Stimulated activated CD4-positive, alpha-beta T cell treated with anti-CD3 and anti-CD28 coated beads, Interleukin-4, amount 100 ng/mL, for 24 hours (primary cell): ENCODE measurements at regions not wholly inside any gene's neighbourhood (a gene's known extent, or its start where the extent isn't known, plus 50 kb on each side); places are given as distances from the start of the nearest gene placed in this dataset.

Experiments
- DNase-seq: peaks from one replicate; pipeline ENCODE4 v3.0.0-alpha.2; 2020

DNA sequence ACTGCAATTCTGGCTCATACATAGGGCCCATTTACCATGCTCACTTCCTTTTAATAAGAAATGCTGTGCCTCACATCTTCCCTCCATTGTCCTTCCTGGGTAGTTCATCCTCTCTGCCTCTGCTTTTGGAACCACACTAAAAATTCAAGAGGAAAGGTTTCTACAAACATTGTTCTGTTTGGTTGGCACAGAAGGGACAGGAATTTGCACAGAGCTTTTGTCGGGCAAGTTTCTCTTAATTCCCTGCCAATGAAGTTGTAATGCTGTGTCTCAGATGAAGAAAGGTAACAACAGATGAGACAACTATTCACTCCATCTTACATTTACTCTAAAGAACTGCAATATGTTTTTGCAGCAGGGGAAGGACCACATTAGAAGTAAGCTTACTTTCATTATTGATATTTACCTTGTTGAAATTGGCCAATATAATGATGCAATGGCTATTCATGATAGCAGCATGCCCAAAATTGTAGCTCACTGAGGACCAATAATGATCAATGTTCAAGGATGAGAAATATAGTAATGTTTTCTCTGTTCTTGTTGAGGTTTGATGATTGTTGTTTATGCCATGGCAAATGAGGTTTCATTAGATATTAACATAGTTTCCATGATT, 82.5 kb upstream of the HMHB1 start:
- DNase-seq, result no peak

DNA sequence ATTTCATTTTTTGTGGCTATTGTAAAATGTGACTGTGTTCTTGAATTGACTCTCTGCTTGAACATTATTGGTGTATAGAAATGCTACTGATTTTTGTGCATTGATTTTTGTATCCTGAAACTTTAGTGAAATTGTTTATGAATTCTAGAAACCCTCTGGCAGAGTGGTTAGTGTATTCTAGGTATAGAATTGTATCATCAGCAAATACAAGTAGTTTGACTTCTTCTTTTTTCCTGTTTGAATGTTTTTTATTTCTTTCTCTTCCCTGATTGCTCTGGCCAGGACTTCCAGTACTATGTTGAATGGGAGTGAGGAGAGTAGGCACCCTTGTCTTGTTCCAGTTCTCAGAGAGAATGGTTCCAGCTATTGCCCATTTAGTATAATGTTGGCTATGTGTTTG, 88.8 kb upstream of the HMHB1 start:
- DNase-seq, result no peak

DNA sequence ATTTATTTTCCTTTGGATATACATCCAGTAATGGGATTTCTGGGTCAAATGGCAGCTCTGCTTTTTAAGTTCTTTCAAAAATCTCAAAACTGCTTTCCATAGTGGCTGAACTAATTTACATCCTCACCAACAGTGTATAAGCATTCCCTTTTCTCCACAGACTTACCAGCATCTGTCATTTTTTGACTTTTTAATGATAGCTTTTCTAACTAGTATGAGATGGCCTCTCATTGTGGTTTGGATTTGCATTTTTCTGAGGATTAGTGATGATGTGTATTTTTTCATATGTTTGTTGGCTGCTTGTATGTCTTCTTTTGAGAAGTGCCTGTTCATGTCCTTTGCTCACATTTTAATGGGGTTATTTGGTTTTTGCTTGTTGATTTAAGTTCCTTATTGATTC, 90.0 kb upstream of the HMHB1 start:
- no peak for DNase-seq

DNA sequence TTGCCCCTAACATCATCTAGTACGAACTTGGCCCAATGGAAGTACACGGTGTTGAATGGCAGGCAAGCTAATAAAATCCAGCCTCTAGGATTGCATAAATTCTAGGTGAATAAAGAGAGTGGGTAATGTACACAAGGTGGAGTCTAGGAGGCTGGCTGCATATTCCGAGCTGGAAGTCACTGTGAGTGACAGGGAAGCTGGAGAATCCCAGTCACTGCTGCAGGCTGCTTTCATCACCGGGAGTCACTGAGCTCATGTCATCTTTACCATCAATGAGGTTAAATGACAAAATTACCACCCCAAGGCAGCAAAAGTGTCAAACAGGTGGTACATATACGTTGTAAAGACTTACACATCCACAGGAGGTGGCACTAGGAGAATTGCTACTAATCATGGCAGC, 91.3 kb upstream of the HMHB1 start:
- DNase-seq, result no peak

DNA sequence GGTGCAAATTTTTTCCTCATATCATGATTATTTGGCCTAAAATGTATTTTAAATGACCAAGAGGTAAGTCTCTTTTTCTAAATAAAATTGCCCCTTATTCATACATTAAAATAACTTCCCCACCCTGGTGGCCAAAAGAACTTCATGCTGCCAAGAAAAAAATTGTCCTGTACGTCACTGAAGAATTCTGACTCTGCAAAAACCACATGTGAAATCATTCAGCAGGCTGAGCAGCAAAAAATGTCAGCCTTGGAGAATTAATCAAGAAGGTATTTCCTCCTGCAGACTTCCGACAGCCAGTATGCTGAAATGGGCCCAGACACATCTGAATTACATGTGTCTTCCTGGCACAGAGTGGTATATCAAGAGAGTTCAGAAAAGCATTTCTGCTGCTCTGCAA, 94.6 kb upstream of the HMHB1 start:
- DNase-seq, result no peak

DNA sequence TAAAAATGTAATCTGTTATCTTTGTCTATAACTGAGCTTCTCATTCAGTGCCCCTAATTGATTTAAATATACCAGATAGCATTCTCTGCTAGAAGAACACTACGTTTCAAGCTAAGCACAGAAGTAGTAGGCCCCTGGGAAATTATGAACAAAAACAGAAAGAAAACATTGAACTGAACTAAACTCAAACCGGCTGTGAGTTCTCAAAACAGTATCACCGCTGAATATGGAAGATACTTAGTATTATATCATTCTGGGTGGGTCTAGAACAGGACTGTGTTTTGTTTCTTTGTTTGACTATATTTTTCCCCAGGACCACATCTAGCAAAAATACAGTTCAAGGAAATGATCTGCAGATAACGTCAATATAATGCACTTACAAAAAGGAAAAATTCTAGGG, 95.1 kb upstream of the HMHB1 start:
- no peak for DNase-seq

DNA sequence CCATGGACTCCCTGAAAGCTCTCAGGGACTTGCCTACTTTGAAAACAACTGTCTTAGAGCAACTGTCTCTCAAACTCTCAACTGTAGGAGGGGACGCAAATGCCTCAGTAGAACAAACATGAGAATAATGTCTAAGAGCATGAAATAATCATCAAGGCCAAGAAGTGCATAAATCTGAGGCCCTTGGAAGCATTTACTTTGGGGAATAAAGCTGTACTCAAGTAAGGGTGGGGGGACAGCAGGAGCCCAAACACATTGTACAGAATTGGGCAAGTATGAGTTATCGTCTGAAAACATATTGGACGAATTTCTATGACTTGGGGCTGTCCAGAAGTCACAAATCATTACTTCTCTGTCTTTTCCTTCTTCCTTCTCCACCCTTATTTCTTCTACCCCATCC, 96.3 kb upstream of the HMHB1 start:
- DNase-seq, result no peak

DNA sequence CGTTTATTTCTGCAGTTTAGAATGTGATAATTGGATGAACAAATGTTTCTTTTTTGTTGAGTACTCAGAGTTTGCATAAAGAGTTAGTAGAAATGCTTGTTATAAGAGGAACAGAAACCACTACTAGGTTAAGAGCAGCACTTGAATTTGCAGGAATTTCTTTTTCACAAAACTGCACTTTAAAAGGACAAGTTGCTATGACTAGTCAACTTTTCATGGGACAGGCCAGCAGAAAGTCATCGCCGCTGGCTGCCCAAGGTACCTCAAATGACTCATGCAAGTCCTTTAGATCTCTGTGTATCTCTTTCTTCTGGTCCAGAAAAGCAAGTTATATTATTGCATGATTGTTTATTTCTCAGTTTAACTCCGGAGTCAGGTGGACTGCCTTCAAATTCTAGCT, 97.3 kb upstream of the HMHB1 start:
- no peak for DNase-seq

DNA sequence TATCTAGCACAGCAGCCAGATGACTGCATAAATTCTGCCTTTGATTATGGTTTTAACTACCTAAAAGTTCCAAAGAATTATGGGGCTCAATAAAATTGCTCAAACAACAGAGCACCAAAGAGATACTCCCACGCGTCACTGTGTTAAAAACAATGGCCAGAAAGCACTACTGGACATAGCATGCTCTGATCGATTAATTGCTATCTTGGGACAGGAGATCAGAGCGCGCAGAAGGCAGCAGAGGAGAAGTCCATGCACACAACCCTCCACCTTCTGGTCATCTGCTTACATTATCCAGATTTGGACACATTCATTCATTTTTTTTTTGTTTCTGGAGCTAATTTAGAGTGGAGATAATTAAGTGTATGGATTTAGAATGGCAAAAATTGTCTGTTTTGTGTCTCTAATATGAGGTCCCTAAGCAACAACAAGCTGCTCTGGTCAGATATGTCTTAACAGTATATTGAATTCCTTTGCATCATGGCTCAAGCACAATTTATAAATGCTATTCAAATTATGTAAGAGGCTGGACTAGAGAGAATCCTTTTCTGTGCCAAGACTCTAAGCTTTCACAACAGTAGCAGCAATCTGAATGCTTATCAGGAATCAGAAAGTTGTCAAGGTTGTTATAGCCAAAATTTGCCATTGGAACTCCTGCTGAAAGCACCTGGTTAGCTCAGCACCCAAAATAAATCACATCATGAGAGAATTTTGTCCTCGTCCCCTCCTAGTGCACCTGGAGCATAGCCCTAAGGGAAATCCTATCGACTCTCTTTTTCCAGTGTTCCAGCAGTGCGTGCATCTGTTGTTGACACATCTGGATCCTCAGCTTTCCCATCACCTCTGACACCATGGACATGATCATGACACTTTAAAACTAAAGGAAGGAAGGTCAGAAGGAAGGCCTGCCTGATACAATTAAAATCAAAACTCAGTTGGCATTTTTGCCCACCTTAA, 98.6 kb upstream of the HMHB1 start:
- DNase-seq, result no peak

DNA sequence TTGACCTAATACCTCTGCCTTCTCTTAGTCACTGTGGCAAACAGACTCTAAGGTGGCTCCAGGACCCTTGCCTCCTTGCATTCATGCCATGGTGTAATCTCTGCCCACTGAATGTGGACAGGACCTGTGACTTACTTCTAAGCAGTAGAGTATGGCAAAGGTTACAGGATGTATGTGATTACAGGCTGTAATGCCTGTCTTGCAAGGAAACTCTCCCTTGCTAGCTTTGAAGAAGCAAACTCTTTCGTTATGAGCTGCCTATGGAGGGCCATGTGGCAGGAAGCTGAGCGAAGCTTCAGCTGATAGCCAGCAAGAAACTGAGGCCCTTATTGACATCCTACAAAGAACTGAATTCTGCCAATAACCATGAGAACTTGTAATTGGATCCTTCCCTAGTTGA, 103.3 kb upstream of the HMHB1 start:
- no peak for DNase-seq

DNA sequence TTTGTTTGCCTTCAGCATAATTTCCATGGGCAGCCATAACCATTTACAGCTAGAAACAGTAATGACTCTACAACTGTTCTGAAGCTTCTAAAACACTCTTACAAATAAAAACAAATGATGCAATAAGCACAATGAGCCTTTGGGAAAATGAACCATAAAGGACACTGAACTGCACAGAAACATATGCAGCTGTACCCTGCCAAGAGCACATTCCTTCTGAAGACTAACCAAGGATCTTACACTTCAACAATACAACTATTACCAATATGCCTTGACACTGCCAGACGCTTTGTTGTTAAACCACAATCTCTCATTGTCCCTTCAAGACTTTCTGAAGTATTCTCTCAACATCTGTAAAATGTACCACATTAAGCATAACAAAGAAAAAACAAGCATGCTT, 104.2 kb upstream of the HMHB1 start:
- no peak for DNase-seq

DNA sequence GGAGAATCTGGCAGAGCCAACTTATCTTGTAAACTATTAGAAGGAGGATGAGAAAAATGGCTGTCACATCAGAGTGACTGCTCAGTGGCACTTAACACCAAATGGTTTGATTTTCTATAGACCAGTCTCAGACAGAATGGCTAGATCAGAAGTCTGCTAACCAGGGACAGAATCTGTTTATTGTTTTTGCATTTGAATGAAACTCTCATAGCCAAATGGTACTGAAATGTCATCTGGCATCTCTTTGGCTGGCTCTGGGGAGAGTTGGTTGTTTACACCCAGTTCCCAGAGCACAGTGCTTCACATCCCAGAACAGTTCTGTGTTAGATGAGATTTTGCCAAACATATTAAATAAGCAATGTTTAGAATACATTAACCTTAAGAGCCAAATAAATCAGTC, 106.6 kb upstream of the HMHB1 start:
- DNase-seq, result no peak

DNA sequence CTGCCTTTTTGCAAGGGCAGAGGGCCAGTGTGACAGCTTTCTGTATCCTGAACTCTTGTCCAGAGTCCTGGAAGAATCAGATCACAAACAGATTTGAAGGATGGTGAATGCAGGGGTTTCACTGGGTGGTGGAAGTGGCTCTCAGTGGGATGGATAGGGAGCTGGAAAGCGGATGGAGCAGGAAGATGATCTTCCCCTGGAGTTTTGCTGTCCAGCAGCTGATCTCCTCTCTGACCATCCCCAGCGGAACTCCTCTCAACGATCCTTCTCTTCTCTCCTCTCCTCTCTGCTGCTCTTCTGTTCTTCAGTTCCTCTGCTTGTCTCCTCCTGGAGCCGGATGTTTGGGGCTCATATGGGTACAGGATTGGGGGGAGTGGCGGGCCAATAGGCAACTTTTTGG, 108.3 kb upstream of the HMHB1 start:
- DNase-seq, result no peak

DNA sequence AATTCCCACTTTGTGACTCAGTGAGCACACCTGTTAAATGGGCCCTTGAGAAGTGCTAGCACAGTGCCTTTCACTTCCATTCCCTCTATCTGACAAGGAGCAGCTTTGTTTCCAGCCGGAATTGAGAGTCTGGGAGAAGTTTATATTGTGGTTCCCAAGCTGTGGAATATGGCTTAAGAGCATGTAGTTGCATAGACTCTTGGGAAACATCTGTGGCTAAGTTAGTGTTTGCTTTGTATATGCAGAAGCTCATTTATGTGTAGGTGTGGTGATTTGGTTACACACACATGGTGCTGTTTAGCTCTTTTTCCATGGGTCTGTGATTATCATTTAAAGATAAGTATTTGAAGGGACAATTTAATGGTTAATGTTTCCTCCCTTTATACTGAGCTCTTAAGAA, 110.5 kb upstream of the HMHB1 start:
- no peak for DNase-seq

DNA sequence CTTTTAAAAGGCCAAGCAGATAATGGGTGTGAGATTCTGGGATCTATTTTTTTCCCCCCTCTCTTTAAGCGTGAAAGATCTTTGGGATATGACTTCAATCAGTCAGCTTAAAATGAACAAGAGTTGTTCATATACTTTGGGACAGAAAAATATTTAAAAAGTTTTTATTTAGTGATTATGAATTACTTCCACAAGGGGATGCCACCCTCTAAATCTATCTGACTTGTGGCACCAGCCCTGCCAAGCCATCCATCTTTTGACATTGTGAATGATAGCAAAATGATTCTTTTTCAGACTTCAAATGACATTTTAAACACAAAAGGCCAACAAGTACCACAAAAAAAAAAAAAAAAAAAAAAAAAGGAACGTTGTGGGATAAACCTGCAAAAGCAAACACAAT, 111.0 kb upstream of the HMHB1 start:
- DNase-seq, result no peak

DNA sequence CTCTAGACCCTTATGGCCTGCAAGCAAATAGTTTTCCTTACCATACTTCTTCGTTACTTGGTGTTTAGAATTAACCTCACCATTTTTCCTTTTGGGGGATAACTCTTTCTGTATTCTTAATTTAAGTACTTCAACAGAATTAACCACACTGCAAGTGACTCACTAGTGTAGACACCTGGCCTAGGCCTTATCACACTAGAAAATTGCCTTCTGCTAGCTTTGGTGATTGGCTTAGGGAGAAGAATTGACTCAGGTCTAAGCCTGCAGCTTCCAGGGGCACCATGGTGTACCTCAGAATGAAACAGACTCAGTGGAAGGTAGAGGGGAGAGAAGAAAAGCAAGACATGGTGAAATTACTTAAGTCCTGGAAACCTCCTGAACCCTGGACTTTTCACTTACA, 112.8 kb upstream of the HMHB1 start:
- no peak for DNase-seq

DNA sequence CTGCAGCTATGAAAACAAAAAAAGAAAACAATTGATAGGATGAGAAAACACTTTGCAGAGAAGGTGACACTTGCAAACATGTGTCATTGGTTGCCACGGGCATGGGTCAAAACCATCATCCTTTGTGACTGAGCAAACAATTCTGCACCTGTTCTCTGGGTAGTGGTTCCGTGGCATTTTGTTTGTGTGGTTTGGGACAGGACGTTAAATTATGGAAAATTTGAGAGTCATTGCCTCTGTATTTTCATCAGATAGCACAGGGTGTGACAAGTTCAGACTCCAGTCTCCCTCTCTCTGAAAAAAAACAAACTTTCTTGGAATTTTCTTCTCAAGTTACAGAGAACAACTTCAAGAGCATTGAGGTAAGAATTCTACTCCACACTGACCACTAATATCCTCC, 113.4 kb upstream of the HMHB1 start:
- no peak for DNase-seq

DNA sequence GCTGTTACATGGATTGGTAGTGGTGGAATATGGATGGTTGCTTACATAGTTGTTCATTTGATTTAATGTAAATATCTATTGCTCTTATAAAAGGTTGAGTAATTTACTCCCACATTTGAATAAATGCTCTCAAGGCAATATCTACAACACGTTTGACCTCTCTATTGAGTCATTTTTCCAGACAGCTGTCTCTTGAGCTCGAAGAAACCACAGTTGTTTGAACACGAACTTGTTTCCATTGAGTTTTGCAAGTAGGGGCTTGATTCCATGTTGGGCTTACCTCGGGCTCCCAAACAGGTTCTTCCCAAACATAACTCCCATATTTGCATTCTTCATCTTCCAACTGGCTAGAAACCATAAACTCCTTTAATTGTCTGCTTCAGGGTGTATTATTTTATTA, 115.0 kb upstream of the HMHB1 start:
- DNase-seq, result no peak

DNA sequence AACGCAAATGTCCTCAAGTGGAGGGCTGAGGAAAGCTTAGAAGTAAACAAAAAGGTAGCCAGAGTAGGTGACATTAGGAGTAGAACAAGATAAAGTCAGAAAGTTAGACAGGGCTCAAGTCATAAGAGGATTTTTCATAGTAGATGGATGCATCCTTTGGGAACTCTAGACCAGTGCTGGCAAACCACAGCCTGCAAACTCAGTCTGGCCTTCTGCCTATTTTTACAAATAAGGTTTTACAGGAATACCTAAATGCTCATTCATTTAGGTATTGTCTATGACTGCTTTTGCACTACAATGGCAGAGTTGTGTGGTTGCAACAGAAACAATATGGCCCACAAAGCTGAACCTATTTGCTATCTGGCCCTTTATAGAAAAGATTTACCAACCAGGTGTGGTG, 116.0 kb upstream of the HMHB1 start:
- no peak for DNase-seq

DNA sequence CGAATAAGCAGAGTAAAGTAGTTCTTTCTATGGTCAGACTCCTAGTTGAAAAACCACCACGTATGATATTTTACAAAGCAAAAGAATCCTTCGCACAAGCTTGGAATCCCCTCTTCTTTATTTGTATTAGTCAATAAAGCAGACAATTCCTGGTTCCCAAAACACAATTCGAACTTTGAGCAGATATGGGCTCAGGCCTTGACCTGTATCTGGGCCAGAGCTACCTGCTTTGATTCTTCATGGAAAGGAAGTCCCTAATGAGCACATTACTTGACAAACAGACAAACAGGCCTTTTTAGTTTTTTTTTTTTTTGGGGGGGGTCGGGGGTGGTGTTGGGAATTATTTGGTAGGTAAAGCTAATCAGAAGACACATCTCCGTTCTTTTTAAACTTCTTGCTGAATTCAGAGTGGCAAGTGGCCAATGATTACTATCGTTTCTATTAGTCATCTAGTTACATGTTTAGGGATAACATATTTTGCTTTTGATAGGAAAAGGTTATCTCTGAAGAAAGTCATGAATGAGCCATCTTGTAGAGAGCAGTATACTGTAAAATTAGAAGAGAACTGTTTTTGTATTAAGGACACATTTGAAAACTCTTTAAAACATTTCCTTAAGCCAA, 116.6 kb upstream of the HMHB1 start:
- no peak for DNase-seq

DNA sequence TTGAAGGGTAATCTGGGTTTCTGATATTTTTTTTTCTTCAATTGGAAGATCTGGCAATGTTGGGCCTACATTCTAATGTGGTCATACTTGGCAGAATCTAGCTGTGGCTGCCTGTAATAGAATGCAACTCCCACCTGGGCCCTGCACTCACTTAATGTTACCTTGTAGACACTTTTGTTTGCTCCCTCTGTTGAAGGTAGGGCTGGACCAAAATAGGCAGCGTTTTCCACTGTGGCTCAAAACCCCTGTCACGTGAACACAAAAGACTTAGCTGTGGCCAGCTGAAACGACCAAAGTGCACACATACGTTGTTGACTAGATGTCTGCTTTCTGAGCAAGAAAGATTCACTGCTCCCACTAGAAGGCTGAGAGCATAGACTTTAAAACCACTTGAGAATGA, 117.6 kb upstream of the HMHB1 start:
- DNase-seq, result no peak

DNA sequence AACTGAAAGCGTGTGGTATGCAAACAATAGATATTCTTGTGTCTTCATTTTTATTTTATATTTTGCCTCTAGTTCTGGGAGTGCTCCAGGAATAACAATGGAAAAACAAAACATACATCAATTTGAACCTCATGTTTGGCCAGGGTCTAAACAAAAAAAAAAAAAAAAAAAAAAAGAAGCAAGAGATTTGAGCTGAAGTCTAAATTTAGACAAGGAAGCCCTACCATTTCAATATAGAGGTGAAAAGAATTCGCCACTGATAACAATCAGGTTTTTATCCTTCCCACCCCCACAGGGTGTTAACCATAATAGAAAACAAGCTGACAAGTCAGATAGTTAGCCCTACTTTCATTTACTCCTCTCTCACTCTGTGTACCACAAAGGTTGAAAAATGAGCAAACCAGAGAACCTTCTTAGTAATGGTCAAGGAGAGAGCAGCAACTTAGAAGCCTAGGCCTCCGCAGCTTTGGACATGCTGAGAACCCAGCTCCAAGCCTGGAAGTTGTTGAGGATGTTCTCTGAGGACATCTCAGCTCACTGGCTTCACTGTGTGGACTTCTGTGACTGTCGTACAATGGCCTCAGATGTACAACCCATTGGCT, 118.2 kb upstream of the HMHB1 start:
- no peak for DNase-seq

DNA sequence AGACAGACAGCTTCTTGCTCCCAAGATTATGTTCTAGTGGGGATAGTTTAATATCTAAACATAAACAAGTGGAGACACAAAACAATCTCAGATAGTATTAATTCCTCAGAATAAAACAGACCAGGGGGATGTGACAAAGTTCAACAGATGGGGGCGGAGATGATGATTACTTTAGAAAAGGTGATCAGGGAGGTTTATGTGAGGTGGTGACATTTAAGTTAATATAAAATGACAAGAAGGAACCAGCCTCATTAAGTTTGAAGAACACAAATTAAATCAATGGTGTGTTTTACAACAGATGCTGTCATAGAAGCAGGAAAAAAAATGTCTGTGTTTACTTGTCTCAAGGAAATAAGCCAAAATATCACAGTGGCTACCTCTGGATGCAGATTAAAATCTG, 119.6 kb upstream of the HMHB1 start:
- no peak for DNase-seq

DNA sequence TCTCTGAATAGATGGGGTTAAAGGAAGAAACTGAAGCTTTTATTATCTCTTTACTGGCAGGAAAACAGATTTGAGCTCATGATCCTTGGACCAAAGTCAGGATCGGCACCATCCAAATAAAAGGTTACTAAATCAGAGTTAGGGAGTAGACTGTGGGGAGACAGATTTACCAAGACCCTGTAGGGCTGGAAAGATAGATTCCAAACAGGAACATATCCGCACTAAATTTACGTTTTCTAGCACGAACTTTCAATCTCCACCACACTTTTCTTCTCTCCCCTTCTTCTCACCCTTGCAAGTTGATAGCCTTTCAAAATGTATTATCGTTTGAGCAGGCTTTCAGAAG, 120.0 kb upstream of the HMHB1 start:
- no peak for DNase-seq
